H1 (cell line): ENCODE measurements at regions not wholly inside any gene's neighbourhood (a gene's known extent, or its start where the extent isn't known, plus 50 kb on each side); places are given as distances from the start of the nearest gene placed in this dataset.

Experiments
- CTCF ChIA-PET: fragments of 300-600 bp; sonication (Branson Sonifier 250); formaldehyde crosslinking; loops from one replicate; lab custom pipeline; 2021; ENCODE audit not compliant: partially characterized antibody; lab: Charles Lee
- POLR2A ChIA-PET: fragments of 300-600 bp; sonication (Branson Sonifier 250); formaldehyde crosslinking; loops from one replicate; lab custom pipeline; 2021; ENCODE audit warnings: inconsistent platforms; ENCODE audit not compliant: partially characterized antibody; lab: Charles Lee
- DNase-seq, 2 experiments: peaks; one replicate each; pipeline versions ENCODE4 v3.0.0 to v3.0.0-alpha.2; 2010 to 2022; ENCODE audit warnings: low spot score in 2 of 2, low read depth in 1 of 2, mixed read lengths in 1 of 2
- FAIRE-seq: peaks from 2 replicates; lab custom pipeline; 2011; peaks lifted over from hg19 to GRCh38; lab: Jason Lieb, UNC
- H2AFZ ChIP-seq: 2 replicates; pipeline ENCODE4 v1.8.1; 2012; ENCODE audit warnings: low read length, inconsistent platforms
- H2AK5ac ChIP-seq: 2 replicates; pipeline ENCODE4 v1.6.1; 2013; ENCODE audit warnings: low read depth, low read length
- H2BK120ac ChIP-seq: replicated peaks from 2 replicates; pipeline ENCODE3; 2013; ENCODE audit warnings: low read depth, low read length, inconsistent platforms
- H2BK12ac ChIP-seq: 2 replicates; pipeline ENCODE4 v1.6.1; 2013; ENCODE audit warnings: low read depth, low read length
- H2BK15ac ChIP-seq: 2 replicates; pipeline ENCODE4 v1.6.1; 2013; ENCODE audit warnings: low read length
- H2BK20ac ChIP-seq: 2 replicates; pipeline ENCODE4 v1.6.1; 2013; ENCODE audit warnings: low read length
- H2BK5ac ChIP-seq: 2 replicates; pipeline ENCODE4 v1.6.1; 2013; ENCODE audit warnings: low read depth, low read length
- H3K14ac ChIP-seq: 2 replicates; pipeline ENCODE4 v1.6.1; 2013; ENCODE audit warnings: inconsistent platforms; ENCODE audit not compliant: insufficient read length
- H3K18ac ChIP-seq: 2 replicates; pipeline ENCODE4 v1.6.1; 2013; ENCODE audit warnings: low read length; ENCODE audit errors: extremely low read depth
- H3K23ac ChIP-seq: 2 replicates; pipeline ENCODE4 v1.6.1; 2013; ENCODE audit warnings: inconsistent platforms; ENCODE audit not compliant: insufficient read length
- H3K23me2 ChIP-seq: 2 replicates; pipeline ENCODE4 v1.6.1; 2013; ENCODE audit warnings: low read depth, low read length
- H3K27ac ChIP-seq: 2 replicates; pipeline ENCODE4 v1.6.1; 2011; ENCODE audit warnings: low read depth, low read length, inconsistent platforms
- H3K27me3 ChIP-seq, 4 experiments: replicated peaks in 1 of 4; 1 replicate in 1 of 4; 2 replicates in 3 of 4; pipeline versions ENCODE4 v1.6.1 to v1.8.1; 2011 to 2013; ENCODE audit warnings: low read length in 3 of 4, mild to moderate bottlenecking in 3 of 4, inconsistent platforms in 2 of 4, mixed read lengths in 2 of 4, moderate library complexity in 1 of 4; ENCODE audit not compliant: control insufficient read depth in 3 of 4, insufficient read depth in 3 of 4; ENCODE audit errors: extremely low read depth in 1 of 4
- H3K36me3 ChIP-seq, 4 experiments: 2 replicates each; pipeline versions ENCODE4 v1.6.1 to v1.8.1; 2011 to 2013; ENCODE audit warnings: mild to moderate bottlenecking in 4 of 4, low read length in 3 of 4, moderate library complexity in 2 of 4, control low read depth in 1 of 4, inconsistent platforms in 1 of 4; ENCODE audit not compliant: insufficient read depth in 4 of 4, control insufficient read depth in 2 of 4
- H3K4ac ChIP-seq: replicated peaks from 2 replicates; pipeline ENCODE3; 2013; ENCODE audit warnings: low read length, low read depth, mixed read lengths, inconsistent platforms; ENCODE audit not compliant: insufficient read length
- H3K4me1 ChIP-seq, 4 experiments: replicated peaks in 1 of 4; 1 replicate in 1 of 4; 2 replicates in 3 of 4; pipeline versions ENCODE4 v1.6.1 to v1.8.1; 2011 to 2013; ENCODE audit warnings: low read length in 3 of 4, inconsistent platforms in 2 of 4, mixed read lengths in 1 of 4; ENCODE audit not compliant: insufficient read depth in 4 of 4, control insufficient read depth in 3 of 4
- H3K4me2 ChIP-seq, 2 experiments: 2 replicates each; pipeline versions ENCODE4 v1.6.1 to v1.8.1; 2011 to 2013; ENCODE audit warnings: low read depth in 2 of 2, low read length in 2 of 2, control low read depth in 1 of 2, inconsistent platforms in 1 of 2, mild to moderate bottlenecking in 1 of 2; ENCODE audit not compliant: insufficient read depth in 1 of 2
- H3K4me3 ChIP-seq, 4 experiments: fragments of 200-600, 300-600 bp in 1 of 4; sonication (generic), shearing (Covaris generic), sonication (Bioruptor Twin) in 1 of 4; 2 replicates each; pipeline versions ENCODE4 v1.5.1 to v1.8.1; 2011 to 2016; ENCODE audit warnings: low read length in 4 of 4, low read depth in 3 of 4, control low read depth in 2 of 4, inconsistent platforms in 2 of 4, mild to moderate bottlenecking in 2 of 4, mixed read lengths in 1 of 4, moderate library complexity in 1 of 4; ENCODE audit not compliant: insufficient read depth in 2 of 4; ENCODE audit errors: extremely low read depth in 1 of 4
- H3K56ac ChIP-seq: replicated peaks from 2 replicates; pipeline ENCODE3; 2013; ENCODE audit warnings: low read depth, mild to moderate bottlenecking, mixed read lengths, low read length, inconsistent platforms; ENCODE audit not compliant: insufficient read length
- H3K79me1 ChIP-seq: 2 replicates; pipeline ENCODE4 v1.6.1; 2013; ENCODE audit warnings: low read depth, low read length, control low read depth
- H3K79me2 ChIP-seq, 2 experiments: 2 replicates each; pipeline versions ENCODE4 v1.6.1 to v1.8.1; 2012 to 2013; ENCODE audit warnings: low read length in 2 of 2, mild to moderate bottlenecking in 2 of 2, inconsistent platforms in 1 of 2; ENCODE audit not compliant: insufficient read depth in 2 of 2, control insufficient read depth in 1 of 2
- H3K9ac ChIP-seq, 4 experiments: replicated peaks in 1 of 4; 1 replicate in 1 of 4; 2 replicates in 3 of 4; pipeline versions ENCODE4 v1.6.1 to v1.8.1; 2011 to 2013; ENCODE audit warnings: low read depth in 3 of 4, low read length in 3 of 4, control low read depth in 2 of 4, mild to moderate bottlenecking in 2 of 4, moderate library complexity in 2 of 4, inconsistent platforms in 1 of 4; ENCODE audit errors: extremely low read depth in 1 of 4
- H3K9me3 ChIP-seq, 2 experiments: 2 replicates each; pipeline versions ENCODE4 v1.6.1 to v1.8.1; 2012 to 2013; ENCODE audit warnings: mild to moderate bottlenecking in 2 of 2, moderate library complexity in 2 of 2, control low read depth in 1 of 2, inconsistent platforms in 1 of 2, low read depth in 1 of 2, low read length in 1 of 2, mixed read lengths in 1 of 2; ENCODE audit not compliant: insufficient read depth in 2 of 2
- H4K20me1 ChIP-seq, 2 experiments: replicated peaks in 1 of 2; 2 replicates each; pipeline versions ENCODE3 to v1.8.1; 2011 to 2013; ENCODE audit warnings: inconsistent platforms in 2 of 2, low read length in 2 of 2, mild to moderate bottlenecking in 1 of 2; ENCODE audit not compliant: insufficient read depth in 2 of 2, control insufficient read depth in 1 of 2
- H4K5ac ChIP-seq: 2 replicates; pipeline ENCODE4 v1.6.1; 2013; ENCODE audit warnings: low read length, low read depth, mixed read lengths, inconsistent platforms; ENCODE audit not compliant: insufficient read length
- H4K8ac ChIP-seq: 2 replicates; pipeline ENCODE4 v1.8.0; 2013; ENCODE audit warnings: mild to moderate bottlenecking, moderate library complexity, low read length, inconsistent platforms; ENCODE audit not compliant: insufficient read depth; ENCODE audit errors: extremely low read depth
- H4K91ac ChIP-seq: replicated peaks from 2 replicates; pipeline ENCODE3; 2013; ENCODE audit warnings: low read length, mixed read lengths, inconsistent platforms; ENCODE audit not compliant: insufficient read length
- ASH2L ChIP-seq: fragments of 200-600, 300-600 bp; sonication (generic); IDR thresholded peaks from one replicate; pipeline ENCODE4 v1.7.1; 2017; ENCODE audit warnings: low read length
- CTCF ChIP-seq, 3 experiments: IDR thresholded peaks; 1 replicate in 2 of 3; 2 replicates in 1 of 3; pipeline versions ENCODE4 v1.5.1 to v1.6.1; 2011; ENCODE audit warnings: low read length in 3 of 3, mild to moderate bottlenecking in 3 of 3, inconsistent platforms in 2 of 3, low read depth in 1 of 3, moderate library complexity in 1 of 3; ENCODE audit not compliant: insufficient read depth in 1 of 3; ENCODE audit errors: control extremely low read depth in 1 of 3
- E2F6 ChIP-seq: IDR thresholded peaks from 2 replicates; pipeline ENCODE4 v1.6.1; 2012; ENCODE audit warnings: inconsistent platforms
- FOSL1 ChIP-seq: IDR thresholded peaks from 2 replicates; pipeline ENCODE4 v1.6.1; 2011; ENCODE audit warnings: mild to moderate bottlenecking, low read depth, low read length, moderate library complexity; ENCODE audit not compliant: insufficient read depth
- JUN ChIP-seq: IDR thresholded peaks from 2 replicates; pipeline ENCODE4 v1.6.1; 2011; ENCODE audit warnings: low read depth, mild to moderate bottlenecking, improper control_type of control experiment, low read length
- KDM4A ChIP-seq: IDR thresholded peaks from one replicate; pipeline ENCODE4 v1.7.1; 2012; ENCODE audit warnings: low read depth, mild to moderate bottlenecking, moderate library complexity, low read length, inconsistent platforms; ENCODE audit not compliant: severe bottlenecking
- KDM5A ChIP-seq: fragments of 200-600 bp; IDR thresholded peaks from 2 replicates; pipeline ENCODE4 v1.7.1; 2012; ENCODE audit warnings: mild to moderate bottlenecking, low read length, inconsistent platforms, mixed read lengths
- SAP30 ChIP-seq: fragments of 300-600 bp; sonication (generic); IDR thresholded peaks from 2 replicates; pipeline ENCODE4 v1.7.1; 2012; ENCODE audit warnings: low read length, moderate library complexity, mild to moderate bottlenecking, inconsistent platforms; ENCODE audit not compliant: insufficient read depth, insufficient replicate concordance
- SUZ12 ChIP-seq: fragments of 200-600 bp; sonication (generic); IDR thresholded peaks from 2 replicates; pipeline ENCODE4 v1.6.1; 2012; ENCODE audit warnings: mild to moderate bottlenecking, inconsistent platforms, low read length, moderate library complexity, mixed read lengths
- TBP ChIP-seq: IDR thresholded peaks from 2 replicates; pipeline ENCODE4 v1.6.1; 2011; ENCODE audit warnings: low read depth, low read length, improper control_type of control experiment
- TEAD4 ChIP-seq: IDR thresholded peaks from 2 replicates; pipeline ENCODE4 v1.6.1; 2012; ENCODE audit warnings: low read depth, low read length, inconsistent platforms, mixed read lengths
- WGBS, 2 experiments: shearing (Covaris generic) in 1 of 2; methylation state at CpG; one replicate each; pipeline versions ENCODE4 v1.1.6 to v1.1.7; 2013 to 2015; ENCODE audit warnings: low lambda C conversion rate in 2 of 2, mixed read lengths in 2 of 2, inconsistent platforms in 1 of 2, low coverage in 1 of 2, missing lambda C conversion rate in 1 of 2; ENCODE audit not compliant: insufficient replicate concordance in 2 of 2, insufficient coverage in 1 of 2, insufficient read length in 1 of 2; ENCODE audit errors: extremely low coverage in 1 of 2, missing lambda C conversion rate in 1 of 2; 5-methylcytosine and 5-hydroxymethylcytosine counted together

DNA sequence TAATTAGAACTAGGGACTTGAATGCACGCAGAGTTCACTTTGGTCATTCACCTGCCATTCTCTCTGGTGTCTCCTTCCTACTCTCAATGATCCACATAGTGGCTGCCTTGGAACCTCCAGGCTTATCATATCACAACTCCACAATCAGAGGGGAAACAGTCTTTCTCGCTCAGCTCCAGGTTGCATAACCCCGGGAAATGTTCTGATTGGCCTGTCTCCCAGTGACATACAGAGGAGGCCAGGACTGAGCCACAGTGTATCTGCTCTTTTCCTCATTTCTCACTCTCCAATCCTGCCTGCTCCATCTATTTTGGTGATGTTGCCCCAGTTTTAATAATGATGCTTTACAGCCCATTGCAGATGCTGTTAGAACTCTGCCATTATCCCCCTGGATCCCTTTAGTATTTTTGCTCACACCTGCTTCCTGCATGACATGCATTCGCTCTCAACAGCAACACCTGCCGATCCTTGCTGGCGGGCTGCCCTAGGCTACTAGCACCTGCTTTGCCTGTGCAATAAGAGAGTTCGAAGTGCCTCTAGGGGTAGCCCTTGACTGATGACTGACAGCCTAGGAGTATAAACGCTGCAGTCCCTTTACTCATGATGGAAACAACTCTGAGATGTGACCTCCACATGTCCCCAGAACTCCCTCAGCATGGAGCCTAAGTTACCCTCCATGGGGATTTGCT lies 211.3 kb upstream of the RPS6KA3 start:
- H3K23ac ChIP-seq: no peak overlapping the region
- H4K20me1 ChIP-seq: no peaks in the 10 kb centered on the region
- H3K27me3 ChIP-seq: no peaks in the 10 kb centered on the region
- no peak overlapping the region for H2BK15ac ChIP-seq
- H3K79me1 ChIP-seq: no peaks in the 10 kb centered on the region
- no peak for DNase-seq
- H3K36me3 ChIP-seq: no peaks in the 10 kb centered on the region
- H2BK20ac ChIP-seq: no peak overlapping the region
- ChIA-PET CTCF (no interaction called here), POLR2A (no interaction called here)
- no peak overlapping the region for H3K56ac ChIP-seq
- H3K9ac ChIP-seq: no peak overlapping the region
- no peak overlapping the region for H3K4ac ChIP-seq
- H3K4me1 ChIP-seq: no peaks in the 10 kb centered on the region
- no peak overlapping the region for H2BK5ac ChIP-seq
- H2AFZ ChIP-seq: no peak overlapping the region
- H3K18ac ChIP-seq: no peak overlapping the region
- no peak overlapping the region for H2AK5ac ChIP-seq
- 89% methylated on average over 8 of the region's 8 CpGs; no CpG with 5 or more reads in 1 of the 2 experiments for WGBS, 2 experiments
- H4K8ac ChIP-seq: no peak overlapping the region
- FAIRE-seq: no peak
- no peak overlapping the region for H3K4me2 ChIP-seq
- no peak overlapping the region for H4K5ac ChIP-seq
- H3K14ac ChIP-seq: no peak overlapping the region
- H2BK120ac ChIP-seq: no peak overlapping the region
- no peaks in the 10 kb centered on the region for H3K79me2 ChIP-seq
- H3K9me3 ChIP-seq: no peaks in the 10 kb centered on the region
- H3K27ac ChIP-seq: no peak overlapping the region
- H4K91ac ChIP-seq: no peak overlapping the region
- H3K4me3 ChIP-seq: no peak overlapping the region
- H3K23me2 ChIP-seq: no peaks in the 10 kb centered on the region
- no peak overlapping the region for H2BK12ac ChIP-seq
- TF ChIP-seq KDM5A (no peak), SAP30 (no peak), FOSL1 (no peak), CTCF (IDR thresholded peaks at IDR 0.05; ENCODE audit: control extremely low read depth in 1 of 3, insufficient read depth in 1 of 3, low read depth in 1 of 3, low read length in 3 of 3) (no peak), SUZ12 (no peak), TBP (no peak), ASH2L (no peak), JUN (no peak), E2F6 (no peak), KDM4A (no peak), TEAD4 (no peak)
